Lower leg skin (tissue), 3 donors: ENCODE measurements at regions not wholly inside any gene's neighbourhood (a gene's known extent, or its start where the extent isn't known, plus 50 kb on each side); places are given as distances from the start of the nearest gene placed in this dataset.

Source experiments
- CTCF ChIP-seq, 3 donors: fragments of 450-650 bp; IDR thresholded peaks; one replicate each; pipeline ENCODE4 v1.5.1; 2016; ENCODE audit warnings: antibody characterized with exemption in 3 of 3, mild to moderate bottlenecking in 3 of 3, moderate library complexity in 2 of 3
- POLR2A ChIP-seq, 2 donors: fragments of 450-650 bp; IDR thresholded peaks; one replicate each; pipeline ENCODE4 v1.6.1; 2016 to 2017; ENCODE audit warnings: antibody characterized with exemption in 2 of 2, mild to moderate bottlenecking in 1 of 2, moderate library complexity in 1 of 2

- no peak for TF ChIP-seq CTCF (IDR thresholded peaks at IDR 0.05)
- no peak for TF ChIP-seq POLR2A (IDR thresholded peaks at IDR 0.05)
Measured at GRCh38 chr7:16980539-16980938, 98.8 kb upstream of the AGR3 start.
